ENCODE measurements at regions not wholly inside any gene's neighbourhood (a gene's known extent, or its start where the extent isn't known, plus 50 kb on each side); places are given as distances from the start of the nearest gene placed in this dataset.
"Not testable (repeated sequence)": the region's sequence is repeated elsewhere in the genome, so short reads cannot be mapped to it uniquely, and the experiment has no call there.

DNA sequence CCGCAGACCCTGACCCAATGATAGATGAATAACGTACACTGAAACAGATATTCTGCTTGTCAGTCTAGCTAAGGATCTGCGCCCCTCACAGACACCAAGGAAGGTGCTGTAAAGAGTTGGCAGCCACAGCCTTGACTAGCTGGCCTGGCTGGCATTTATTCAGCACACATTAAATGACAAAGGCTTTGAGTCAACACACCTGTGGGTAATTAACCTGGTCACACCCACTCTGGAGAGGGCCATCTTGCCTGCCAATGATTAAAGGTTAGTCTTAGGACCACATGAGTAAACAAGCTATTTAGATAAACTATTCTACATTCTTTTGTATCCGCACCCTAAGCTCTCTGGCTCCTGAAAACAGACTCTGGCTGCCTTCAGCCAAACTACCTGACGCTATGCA is 982.2 kb upstream of the ADAMTS5 start:
- not testable (repeated sequence) for TF ChIP-seq ADNP (tag; IDR thresholded peaks at IDR 0.05); ZNF263 (CRISPR knock-in tag; IDR thresholded peaks at IDR 0.05; ENCODE audit: borderline replicate concordance); CHD2 (IDR thresholded peaks at IDR 0.05; ENCODE audit: low read depth, low read length); POLR2AphosphoS2 (IDR thresholded peaks at IDR 0.05; ENCODE audit: low read length)
- TF ChIP-seq, protein P1, sequence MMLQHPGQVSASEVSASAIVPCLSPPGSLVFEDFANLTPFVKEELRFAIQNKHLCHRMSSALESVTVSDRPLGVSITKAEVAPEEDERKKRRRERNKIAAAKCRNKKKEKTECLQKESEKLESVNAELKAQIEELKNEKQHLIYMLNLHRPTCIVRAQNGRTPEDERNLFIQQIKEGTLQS (IDR thresholded peaks at IDR 0.05): not testable (repeated sequence)
- TF ChIP-seq, protein P1 (CRISPR knock-in tag; conservative IDR thresholded peaks at IDR 0.05): not testable (repeated sequence)
- TF ChIP-seq, protein P2, sequence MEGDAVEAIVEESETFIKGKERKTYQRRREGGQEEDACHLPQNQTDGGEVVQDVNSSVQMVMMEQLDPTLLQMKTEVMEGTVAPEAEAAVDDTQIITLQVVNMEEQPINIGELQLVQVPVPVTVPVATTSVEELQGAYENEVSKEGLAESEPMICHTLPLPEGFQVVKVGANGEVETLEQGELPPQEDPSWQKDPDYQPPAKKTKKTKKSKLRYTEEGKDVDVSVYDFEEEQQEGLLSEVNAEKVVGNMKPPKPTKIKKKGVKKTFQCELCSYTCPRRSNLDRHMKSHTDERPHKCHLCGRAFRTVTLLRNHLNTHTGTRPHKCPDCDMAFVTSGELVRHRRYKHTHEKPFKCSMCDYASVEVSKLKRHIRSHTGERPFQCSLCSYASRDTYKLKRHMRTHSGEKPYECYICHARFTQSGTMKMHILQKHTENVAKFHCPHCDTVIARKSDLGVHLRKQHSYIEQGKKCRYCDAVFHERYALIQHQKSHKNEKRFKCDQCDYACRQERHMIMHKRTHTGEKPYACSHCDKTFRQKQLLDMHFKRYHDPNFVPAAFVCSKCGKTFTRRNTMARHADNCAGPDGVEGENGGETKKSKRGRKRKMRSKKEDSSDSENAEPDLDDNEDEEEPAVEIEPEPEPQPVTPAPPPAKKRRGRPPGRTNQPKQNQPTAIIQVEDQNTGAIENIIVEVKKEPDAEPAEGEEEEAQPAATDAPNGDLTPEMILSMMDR (IDR thresholded peaks at IDR 0.05 in 2 of 3, conservative IDR thresholded peaks at IDR 0.05 in 1 of 3; ENCODE audit: insufficient read depth in 2 of 3, low read depth in 1 of 3, low read length in 3 of 3): not testable (repeated sequence)
